ENCODE measurements at regions not wholly inside any gene's neighbourhood (a gene's known extent, or its start where the extent isn't known, plus 50 kb on each side); places are given as distances from the start of the nearest gene placed in this dataset.
"Not testable (repeated sequence)": the region's sequence is repeated elsewhere in the genome, so short reads cannot be mapped to it uniquely, and the experiment has no call there.

DNA sequence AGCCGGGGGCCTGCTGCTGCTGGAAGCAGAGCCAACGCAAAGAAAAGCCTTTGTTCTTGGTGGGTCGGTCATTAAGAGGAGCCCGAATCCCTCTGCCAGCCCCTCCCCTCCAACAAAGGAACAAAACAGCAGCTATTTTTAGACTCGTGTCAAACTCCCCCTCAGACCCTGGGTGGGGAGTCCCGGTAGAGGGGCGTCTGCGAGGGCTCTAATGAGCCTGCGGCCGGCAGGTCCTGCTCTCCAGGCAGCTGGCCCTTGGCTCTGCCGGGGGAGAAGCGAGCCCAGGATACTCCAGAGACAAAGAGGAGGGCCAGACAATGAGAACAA is 114.0 kb downstream of the LHX2 start:
- no peak for DNase-seq (ENCODE audit: low read depth)

DNA sequence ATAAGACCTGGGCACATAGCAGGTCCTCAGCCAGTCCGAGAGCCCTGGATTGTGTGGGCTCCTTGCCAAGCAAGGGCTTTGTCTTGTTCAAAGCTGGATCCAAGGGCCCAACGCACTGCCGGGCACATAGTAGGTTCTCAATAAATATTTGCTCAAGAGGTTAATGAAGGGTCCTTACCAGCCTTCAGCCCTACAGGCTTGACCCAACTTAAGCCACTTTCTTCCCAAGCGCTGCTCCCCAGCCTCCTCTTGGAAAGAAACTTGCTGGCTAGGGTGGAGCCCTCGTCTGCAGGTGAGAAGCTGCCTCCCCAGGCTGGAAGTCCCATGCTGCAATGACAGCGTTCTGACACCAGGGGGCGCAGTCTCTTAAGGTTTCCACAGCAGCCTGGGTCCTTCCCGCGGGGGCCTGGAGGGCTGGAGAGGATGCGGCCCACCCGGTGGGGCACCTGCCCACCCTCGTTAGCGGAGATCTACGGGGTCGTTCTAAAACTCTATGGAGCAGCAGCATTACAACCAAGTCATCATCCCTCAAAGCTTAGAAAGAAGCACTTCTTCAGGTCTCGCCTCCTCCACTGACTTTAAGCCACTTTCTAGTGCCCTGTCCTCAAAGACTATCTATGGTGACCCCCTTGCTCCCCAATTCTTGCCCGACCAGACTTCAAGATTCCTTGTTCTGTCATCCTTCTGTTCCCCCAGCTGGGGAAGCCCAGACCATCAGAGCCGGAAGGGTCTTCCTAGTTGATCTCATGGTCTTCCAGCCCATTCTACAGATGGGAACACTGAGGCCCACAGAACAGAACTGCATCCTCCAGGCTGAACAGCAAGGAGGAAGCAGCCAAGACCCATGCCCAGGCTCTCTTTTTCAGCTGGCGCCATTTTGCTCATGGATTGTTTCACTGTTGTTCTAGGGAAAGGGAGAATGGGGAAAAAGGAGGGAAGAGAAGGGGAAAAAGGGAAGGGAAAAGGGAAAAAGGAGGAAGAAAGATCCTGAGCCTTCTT is 115.4 kb downstream of the LHX2 start:
- DNase-seq (ENCODE audit: low read depth) = peak; percentile 72

DNA sequence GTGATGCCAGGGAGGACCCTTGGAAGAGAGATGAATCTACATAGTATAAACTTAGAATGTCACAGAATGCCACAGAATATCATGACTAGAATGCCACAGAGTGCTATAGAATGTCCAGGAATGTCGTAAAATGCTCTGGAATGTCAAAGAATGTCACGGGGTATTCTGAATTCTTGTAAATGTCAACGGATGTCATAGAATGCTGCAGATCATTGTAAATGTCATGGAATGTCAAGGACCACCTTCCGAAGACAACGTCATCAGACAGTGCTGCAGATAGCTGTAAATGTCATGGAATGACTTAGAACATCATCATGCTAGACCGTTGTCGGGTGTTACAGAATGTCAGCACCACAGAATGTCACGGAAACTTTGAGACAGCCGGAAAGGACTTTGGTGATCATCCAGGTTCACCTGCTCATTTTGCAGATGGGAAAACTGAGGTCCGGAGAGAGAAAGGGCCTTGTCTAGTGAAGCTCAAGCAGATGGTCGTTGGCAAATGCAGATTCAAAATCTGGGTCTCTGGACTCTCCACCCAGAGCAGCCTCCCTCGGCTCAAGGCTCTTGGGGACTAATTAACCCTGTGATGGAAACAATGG is 117.1 kb downstream of the LHX2 start:
- peak; percentile 54 for DNase-seq (ENCODE audit: low read depth)

DNA sequence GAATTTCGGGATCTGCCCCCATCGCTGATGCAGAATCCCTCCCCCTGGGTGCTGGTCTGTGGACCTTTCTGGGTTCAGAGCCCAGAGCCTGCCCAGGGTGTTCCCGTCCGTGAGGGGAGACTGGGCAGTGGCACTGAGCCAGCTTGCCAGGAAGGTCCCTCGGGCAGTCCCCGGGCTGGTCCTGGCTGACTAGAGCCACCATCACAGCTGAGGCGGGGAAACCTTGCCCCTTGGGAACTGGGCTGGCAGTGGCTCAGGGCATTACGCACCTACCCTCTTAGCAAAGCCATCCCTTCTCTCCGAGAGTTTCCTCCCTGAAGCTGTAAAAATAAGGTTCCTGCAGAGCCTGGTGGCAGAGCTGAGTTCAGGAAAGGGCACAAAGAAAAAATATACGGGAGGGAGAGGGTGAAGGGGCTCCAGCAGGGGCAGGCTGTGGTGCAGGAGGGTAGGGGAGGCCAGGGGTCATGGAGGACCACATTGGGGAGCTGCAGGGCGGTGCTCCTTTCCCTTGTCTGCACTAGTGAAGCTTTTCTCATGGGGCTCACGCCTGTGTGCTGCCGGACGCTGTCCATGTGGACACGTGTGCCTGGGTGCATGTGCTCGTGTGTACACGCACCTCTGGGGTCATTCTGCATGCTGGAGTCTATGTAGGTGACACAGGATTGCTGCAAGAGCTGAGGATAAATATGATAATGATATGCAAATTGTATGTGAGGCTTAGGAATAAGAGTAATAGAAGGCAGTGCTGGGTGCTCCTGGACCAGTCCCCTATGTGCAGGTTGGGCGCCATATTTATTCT is 118.9 kb downstream of the LHX2 start:
- no peak for DNase-seq (ENCODE audit: low read depth)

DNA sequence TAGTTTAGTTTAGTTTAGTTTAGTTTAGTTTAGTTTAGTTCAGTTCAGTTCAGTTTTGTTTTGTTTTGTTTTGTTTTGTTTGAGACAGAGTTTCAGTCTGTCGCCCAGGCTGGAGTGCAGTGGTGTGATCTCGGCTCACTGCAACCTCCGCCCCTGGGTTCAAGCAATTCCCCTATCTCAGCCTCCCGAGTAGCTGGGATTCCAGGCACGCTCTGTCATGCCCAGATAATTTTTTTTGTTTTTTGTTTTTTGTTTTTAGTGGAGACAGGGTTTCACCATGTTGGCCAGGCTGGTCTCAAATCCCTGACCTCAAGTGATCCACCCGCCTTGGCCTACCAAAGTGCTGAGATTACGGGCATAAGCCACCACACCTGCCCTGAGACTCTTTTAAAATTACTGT is 120.0 kb downstream of the LHX2 start:
- not testable (repeated sequence) for DNase-seq (ENCODE audit: low read depth)

DNA sequence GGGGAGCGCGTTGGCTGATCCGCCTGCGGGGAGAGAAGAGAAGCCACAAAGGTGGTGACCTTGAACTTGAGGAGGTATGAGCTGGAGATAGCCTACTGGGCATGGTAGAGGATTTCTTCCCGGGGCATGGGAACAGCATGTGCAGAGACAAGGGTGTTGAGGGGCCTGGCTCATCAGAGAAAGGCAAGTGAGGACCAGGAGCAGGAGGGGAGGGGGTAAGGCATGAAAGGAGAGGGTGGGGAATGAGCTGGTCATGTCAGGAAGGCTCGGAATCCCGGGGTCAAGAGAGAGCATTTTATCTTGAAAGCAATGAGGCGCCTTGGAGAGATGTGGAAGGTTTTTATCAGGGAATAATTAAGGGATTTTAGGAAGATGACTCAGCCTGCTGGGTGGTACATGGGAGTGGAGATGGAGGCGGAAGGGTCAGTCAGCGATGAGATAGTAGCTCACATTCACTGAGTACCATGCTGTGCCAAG is 121.1 kb downstream of the LHX2 start:
- DNase-seq (ENCODE audit: low read depth) = peak; percentile 90

DNA sequence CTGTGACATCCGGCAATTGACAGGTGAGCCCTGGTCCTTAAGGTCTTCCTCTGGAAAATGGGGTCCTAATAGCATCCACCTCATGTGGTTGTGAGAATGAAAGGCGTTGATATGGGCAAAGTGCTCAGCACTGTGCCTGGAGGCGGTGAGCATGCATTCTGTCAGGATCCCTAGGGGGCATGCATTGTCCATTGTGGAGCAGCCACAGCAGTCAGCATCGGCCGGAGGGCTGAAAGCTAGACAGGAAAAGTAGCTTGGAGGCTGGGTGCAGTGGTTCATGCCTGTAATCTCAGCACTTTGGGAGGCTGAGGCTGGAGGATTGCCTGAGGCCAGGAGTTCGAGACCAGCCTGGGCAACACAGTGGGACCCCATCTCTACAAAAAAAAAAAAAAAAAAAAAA is 122.2 kb downstream of the LHX2 start:
- DNase-seq (ENCODE audit: low read depth) = peak; percentile 76

DNA sequence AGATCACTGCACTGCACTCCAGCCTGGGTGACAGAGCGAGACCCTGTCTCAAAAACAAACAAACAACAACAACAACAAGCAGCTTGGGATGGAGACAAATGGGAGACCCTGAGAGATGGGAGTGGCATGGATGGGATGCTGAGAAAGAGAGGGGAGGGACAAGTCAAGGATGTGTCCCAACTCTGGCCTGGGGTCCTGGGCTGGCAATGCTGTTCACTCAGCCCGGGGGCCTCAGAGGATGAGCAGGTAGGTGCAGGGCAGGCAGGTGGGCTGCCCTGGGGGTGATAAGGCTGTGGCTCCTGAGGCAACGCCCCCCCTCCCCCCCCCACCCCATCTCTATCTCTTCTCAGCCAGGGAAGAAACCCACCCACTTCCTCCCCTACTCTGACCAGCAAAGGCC is 123.0 kb downstream of the LHX2 start:
- no peak for DNase-seq (ENCODE audit: low read depth)

DNA sequence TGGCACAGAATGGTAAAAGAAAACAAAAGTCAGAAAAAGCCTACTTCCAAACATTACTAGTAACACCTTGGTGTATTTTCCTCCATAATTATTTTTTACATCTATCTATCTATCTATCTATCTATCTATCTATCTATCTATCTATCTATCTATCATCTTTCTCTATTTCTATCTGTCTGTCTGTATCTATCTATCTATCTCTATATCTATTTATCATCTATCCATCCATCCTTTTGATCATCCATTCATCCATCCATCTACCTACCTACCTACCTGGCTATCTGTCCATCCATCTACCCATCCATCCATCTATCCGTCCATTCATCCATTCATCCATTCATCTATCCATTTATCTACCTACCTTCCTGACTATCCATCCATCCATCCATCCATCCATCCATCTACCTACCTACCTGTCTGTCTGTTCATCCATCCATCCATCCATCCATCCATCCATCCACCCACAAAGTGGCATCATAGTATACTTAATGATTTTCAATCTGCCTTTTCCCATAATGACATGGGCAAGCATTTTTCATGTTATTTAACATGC is 121.9 kb upstream of the NEK6 start:
- DNase-seq (ENCODE audit: low read depth) = no peak

DNA sequence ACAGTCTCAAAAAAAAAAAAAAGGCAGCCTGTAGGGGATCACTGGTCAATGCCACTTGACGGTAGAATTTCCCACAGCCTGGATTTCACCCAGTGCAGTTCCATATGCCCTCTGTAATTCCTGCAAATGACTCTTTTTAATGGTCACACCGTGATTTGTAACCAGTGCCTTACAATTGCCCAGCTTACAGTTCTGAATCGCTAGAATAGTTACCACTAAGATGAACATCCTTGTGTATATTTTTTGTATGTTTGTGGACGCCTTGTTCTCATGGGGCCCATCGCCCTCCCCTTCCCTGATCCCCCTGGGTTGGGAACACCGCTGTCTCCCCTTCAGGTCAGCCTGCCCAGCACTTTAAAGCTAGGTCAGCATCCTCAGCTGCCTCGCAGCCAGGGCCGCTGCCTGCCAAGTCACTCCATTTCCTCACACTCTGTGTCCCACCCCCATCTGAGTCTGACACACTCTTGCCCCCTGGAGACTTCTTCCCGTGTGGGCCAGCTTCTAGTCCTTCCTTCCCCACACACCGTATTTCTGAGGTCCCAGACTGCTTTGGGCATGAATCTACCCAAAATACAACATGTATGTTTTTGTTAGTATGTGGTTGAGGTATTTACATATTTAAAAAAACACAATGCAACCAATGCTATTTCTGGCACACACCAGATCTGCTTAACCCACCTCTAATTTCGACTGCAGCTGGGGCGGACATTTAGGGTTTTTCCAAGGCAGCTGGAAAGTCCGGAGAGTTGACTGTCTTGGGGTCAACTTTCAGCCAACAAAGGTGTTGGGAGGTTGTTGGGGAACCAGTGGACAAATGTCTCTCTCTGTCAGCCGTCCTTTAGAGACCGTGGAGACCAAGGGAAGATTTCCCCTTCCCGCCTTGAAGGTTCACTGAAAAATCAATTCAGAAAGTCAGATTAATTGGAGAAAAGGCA is 120.5 kb upstream of the NEK6 start:
- peak; percentile 58 for DNase-seq (ENCODE audit: low read depth)

DNA sequence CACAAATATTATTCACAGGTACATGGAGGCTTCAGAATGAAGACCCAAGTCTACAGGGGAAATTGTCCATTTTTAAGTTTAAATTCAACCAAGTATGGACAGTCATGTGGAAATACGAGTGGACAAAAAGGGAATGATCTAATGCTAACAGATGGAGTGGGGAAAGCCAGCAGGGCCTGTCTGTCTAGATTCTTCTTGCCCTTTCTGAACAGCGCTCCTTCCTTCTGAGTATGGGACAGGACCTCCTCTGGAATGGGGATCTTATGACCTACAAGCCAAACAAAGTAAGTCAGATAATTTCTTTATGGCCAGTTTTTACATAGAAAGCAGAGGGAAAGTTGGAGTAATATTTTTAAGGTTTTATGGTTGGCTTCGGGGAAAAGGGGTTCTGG is 119.8 kb upstream of the NEK6 start:
- DNase-seq (ENCODE audit: low read depth) = no peak

DNA sequence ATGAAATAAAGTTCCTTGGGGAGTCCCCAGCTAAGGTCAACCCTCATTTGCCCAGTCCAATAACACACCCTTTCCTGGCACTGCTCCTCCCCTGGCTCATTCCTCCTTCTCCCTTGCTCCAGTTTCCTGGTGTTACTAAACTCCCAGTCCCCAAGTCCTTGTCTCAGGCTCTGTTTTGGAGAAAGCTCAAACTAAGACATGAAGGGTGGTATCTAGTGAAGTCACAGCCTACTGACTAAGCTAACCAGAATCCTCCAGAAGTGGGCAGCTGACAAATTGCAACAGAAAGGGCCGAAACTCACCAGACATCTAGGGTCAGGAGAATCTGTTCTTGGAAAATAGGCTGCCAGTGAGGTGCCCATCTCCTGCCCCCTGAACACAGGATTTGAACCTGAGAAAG is 118.7 kb upstream of the NEK6 start:
- peak; percentile 92 for DNase-seq (ENCODE audit: low read depth)

DNA sequence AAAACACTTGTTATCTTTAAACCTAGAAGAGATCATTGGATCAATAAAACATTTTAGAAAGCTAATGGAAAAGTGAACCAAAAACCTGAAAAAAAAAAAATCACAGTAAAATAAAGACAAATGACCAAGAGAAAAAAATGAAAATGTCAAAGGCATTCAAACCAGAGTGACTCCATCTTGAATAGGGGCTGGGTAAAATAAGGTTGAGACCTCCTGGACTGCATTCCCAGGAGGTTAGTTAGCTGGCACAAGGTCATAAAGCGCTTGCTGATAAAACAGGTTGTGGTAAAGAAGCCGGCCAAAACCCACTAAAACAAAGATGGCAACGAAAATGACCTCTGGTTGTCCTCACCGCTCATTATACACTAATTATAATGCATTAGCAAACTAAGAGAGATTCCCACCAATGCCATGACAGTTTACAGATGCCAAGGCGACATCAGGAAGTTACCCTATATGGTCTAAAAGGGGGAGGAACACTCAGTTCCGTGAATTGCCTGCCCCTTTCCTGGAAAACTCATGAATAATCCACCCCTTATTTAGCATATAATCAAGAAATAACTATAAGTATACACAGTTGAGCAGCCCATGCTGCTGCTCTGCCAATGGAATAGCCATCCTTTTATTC is 116.7 kb upstream of the NEK6 start:
- peak; percentile 99 for DNase-seq (ENCODE audit: low read depth)

DNA sequence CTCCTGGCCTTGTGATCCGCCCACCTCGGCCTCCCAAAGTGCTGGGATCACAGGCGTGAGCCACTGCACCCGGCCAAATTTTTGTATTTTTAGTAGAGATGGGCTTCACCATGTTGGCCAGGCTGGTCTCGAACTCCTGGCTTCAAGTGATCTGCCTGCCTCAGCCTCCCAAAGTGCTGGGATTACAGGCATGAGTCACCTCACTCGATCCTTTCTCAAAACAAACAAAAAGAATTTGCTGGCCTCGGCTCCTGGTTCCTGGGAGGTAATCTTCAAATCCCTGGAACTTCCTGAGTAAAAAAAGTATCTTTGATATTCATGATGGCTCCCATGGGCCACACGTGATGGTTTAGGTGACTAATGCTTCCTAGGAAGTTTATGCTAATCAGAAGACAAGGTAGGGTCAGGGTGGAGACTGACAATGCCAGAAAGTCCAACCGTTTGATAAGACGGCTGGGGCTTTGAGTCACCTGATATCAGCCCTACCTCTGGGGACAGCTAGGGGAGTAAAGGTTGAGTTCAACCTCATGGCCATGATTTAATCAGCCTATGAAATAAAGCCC is 113.1 kb upstream of the NEK6 start:
- peak; percentile 99 for DNase-seq (ENCODE audit: low read depth)

DNA sequence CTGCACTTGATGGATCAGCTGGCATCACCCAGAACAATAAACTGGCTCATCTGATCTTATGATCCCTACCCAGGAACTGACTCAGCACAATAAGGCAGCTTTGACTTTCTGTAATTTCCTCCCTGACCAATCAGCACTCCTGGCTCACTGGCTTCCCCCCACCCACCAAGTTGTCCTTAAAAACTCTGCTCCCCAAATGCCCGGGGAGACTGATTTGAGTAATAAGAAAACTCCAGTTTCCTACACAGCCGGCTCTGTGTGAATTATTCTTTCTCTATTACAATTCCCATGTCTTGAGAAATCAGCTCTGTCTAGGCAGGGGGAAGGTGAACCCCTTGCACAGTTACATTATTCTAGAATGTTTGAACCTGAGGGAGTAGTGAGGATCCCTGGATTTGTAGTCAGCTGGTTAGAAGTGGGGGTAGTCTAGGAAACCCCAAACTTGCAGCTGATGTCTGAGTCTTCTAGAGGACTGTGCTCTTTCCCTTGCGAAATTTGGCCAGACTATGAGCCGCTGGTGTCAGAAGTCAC is 111.7 kb upstream of the NEK6 start:
- peak; percentile 70 for DNase-seq (ENCODE audit: low read depth)

DNA sequence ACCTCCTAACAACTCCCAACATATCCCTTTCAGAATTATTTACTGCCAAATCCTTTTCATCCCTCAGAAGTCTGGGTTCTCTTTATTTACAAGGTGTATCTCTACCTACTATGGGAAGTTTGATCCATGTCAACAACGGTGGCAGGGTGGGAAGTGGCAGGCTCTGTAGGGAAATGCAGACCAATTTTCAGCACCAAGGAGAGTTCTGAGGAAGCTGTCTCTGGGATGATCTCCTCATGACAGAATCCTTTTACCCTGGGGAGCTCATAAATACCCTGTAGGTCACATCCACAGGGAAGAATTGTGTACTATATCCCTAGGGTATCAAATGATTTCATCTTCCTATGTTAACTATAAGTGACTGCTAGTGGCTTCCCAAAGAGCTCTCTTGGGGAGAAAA is 107.8 kb upstream of the NEK6 start:
- no peak for DNase-seq (ENCODE audit: low read depth)

DNA sequence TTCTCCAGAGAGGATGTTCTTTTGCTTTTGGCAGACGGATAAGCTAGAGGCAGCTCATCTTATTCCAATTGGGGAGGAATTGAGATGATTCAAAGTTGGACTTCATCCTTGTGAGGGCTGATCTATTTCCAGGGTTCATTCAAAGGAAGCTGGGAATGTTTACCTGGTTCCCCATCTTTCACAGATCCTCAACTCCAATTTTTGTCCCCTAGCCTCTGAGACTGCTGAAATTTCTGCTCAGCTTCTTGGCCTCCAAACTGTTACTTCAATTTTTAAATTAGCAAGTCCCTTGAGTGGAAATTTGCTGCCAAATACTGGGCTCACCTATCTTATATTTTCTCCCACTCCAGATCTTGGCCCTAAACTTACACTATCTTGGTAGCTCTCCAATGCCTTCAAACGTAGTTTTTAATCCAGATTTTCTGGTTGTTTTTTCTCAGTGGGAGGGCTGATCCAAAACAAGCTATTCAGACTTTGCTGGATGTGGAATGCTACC is 93.9 kb upstream of the NEK6 start:
- DNase-seq (ENCODE audit: low read depth) = no peak

DNA sequence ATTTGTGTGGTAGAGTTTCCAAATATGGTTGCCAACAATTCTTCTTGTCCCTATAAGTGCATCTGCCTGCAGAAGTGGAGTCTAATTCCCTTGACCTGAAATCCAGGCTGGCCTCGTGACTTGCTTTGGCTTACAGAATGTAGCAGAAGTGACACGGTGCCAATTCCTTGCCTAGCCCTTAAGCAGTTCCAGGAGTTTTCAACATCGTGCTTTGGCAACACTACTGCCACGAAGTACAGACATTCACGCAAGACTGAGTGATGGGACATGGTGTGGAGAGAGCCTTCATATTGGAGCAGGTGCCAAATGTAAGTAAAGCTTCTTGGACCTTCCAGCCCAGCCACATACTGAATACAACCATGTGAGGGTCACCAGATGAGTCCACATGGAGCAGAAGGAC is 92.9 kb upstream of the NEK6 start:
- no peak for DNase-seq (ENCODE audit: low read depth)

DNA sequence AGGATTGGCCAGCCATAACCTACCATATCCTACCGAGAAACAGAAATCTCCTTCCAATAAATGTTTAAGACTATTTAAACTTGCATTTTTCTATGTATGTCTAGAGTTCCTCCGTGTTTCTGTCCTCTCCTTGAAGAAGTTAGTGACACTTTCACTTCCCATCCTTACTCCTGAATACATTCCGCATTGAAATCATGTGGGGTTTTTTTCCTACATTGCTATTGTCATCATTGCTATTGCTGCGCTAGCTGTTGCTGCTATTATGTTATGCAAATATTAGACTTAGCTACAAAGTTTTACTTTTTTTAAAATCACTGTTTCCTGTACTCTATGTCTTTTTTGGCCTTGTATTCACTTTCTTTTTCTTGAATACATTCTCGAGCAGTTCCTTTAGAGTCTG is 83.3 kb upstream of the NEK6 start:
- no peak for DNase-seq (ENCODE audit: low read depth)

DNA sequence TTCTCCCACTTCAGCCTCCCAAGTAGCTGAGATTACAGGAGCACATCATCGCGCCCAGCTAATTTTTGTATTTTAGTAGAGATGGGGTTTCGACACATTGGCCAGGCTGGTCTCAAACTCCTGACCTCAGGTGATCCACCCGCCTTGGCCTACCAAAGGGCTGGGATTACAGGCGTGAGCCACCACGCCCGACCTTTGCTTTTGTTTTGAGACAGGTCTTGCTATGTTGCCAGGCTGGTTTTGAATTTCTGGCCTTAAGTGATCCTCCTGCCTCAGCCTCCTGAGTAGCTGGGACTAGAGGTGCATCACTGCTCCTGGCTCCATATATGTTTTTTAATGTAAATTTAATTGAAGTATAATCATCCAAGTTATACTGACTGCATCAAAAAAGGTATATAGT is 80.2 kb upstream of the NEK6 start:
- DNase-seq (ENCODE audit: low read depth) = not testable (repeated sequence)

Data from M059J (cell line).